K562 (cell line): ENCODE measurements at regions not wholly inside any gene's neighbourhood (a gene's known extent, or its start where the extent isn't known, plus 50 kb on each side); places are given as distances from the start of the nearest gene placed in this dataset.
"Not testable (repeated sequence)": the region's sequence is repeated elsewhere in the genome, so short reads cannot be mapped to it uniquely, and the experiment has no call there.

Source experiments
- ATAC-seq: fragments of 200-7000 bp; cut with Tn5 transposase; 3 replicates; pipeline ENCODE4 v1.9.1; 2020; ENCODE audit warnings: moderate library complexity
- BruUV-seq: library from RNA; stranded (reverse); fragments of 400-500 nt; replicated peaks from 2 replicates; lab custom pipeline; 2021; lab: Mats Ljungman, UMichigan
- CTCF ChIA-PET: fragments of 300-600 bp; formaldehyde crosslinking; extraction: SDS; loops from one replicate; lab custom pipeline; 2021; ENCODE audit warnings: low intra/inter-chr PET ratio; lab: Yijun Ruan, JAX
- POLR2A ChIA-PET: fragments of 300-600, 350-650 bp; sonication (Branson Sonifier 250); formaldehyde crosslinking; extraction: SDS; loops from one replicate; lab custom pipeline; 2021; ENCODE audit warnings: antibody characterized with exemption, inconsistent platforms; lab: Yijun Ruan, JAX
- DNase-seq, 4 experiments: peaks; one replicate each; pipeline versions ENCODE4 v3.0.0 to v3.0.0-alpha.2; 2011 to 2018; ENCODE audit warnings: low spot score in 3 of 4, mixed read lengths in 3 of 4; ENCODE audit errors: extremely low read depth in 1 of 4
- FAIRE-seq: peaks from 2 replicates; lab custom pipeline; 2011; peaks lifted over from hg19 to GRCh38; lab: Jason Lieb, UNC
- H2AFZ ChIP-seq: 2 replicates; pipeline ENCODE4 v1.6.0; 2011; ENCODE audit warnings: low read depth, low read length, control low read depth, inconsistent platforms
- H3K27ac ChIP-seq: fragments of 200-600 bp; 3 replicates; pipeline ENCODE4 v1.8.0; 2011; ENCODE audit warnings: low read depth, mild to moderate bottlenecking, control low read depth, inconsistent platforms, low read length, moderate library complexity, mixed read lengths; ENCODE audit errors: extremely low read depth
- H3K27me3 ChIP-seq, 2 experiments: fragments of 300-600 bp in 1 of 2; 2 replicates in 1 of 2; 3 replicates in 1 of 2; pipeline versions ENCODE4 v1.6.0 to v1.8.0; 2011; ENCODE audit warnings: inconsistent platforms in 2 of 2, low read length in 2 of 2, mild to moderate bottlenecking in 1 of 2, mixed read lengths in 1 of 2, moderate library complexity in 1 of 2; ENCODE audit not compliant: control insufficient read depth in 2 of 2, insufficient read depth in 2 of 2
- H3K36me3 ChIP-seq: fragments of 300-600 bp; 3 replicates; pipeline ENCODE4 v1.8.0; 2011; ENCODE audit warnings: mild to moderate bottlenecking, low read length, inconsistent platforms; ENCODE audit not compliant: control insufficient read depth, insufficient read depth
- H3K4me1 ChIP-seq, 2 experiments: fragments of 200-600 bp in 1 of 2; replicated peaks in 1 of 2; 2 replicates in 1 of 2; 3 replicates in 1 of 2; pipeline versions ENCODE4 v1.5.1 to v1.8.0; 2011; ENCODE audit warnings: inconsistent platforms in 2 of 2, low read length in 2 of 2, mild to moderate bottlenecking in 1 of 2, mixed read lengths in 1 of 2, moderate library complexity in 1 of 2; ENCODE audit not compliant: control insufficient read depth in 2 of 2, insufficient read depth in 2 of 2
- H3K4me2 ChIP-seq: 2 replicates; pipeline ENCODE4 v1.6.1; 2011; ENCODE audit warnings: low read length, control low read depth, inconsistent platforms, mixed read lengths; ENCODE audit not compliant: insufficient read depth
- H3K4me3 ChIP-seq: fragments of 200-600 bp; sonication (generic), shearing (Covaris generic); 2 replicates; pipeline ENCODE4 v1.5.1; 2016; ENCODE audit warnings: control low read depth, inconsistent platforms
- H3K79me2 ChIP-seq: fragments of 200-600 bp; 3 replicates; pipeline ENCODE4 v1.8.0; 2011; ENCODE audit warnings: low read length, inconsistent platforms; ENCODE audit not compliant: control insufficient read depth, insufficient read depth
- H3K9ac ChIP-seq, 2 experiments: 2 replicates each; pipeline versions ENCODE4 v1.6.0 to v1.6.1; 2011; ENCODE audit warnings: low read depth in 2 of 2, low read length in 2 of 2, control low read depth in 1 of 2, inconsistent platforms in 1 of 2, mild to moderate bottlenecking in 1 of 2, mixed read lengths in 1 of 2; ENCODE audit not compliant: insufficient read depth in 1 of 2
- H3K9me1 ChIP-seq: one replicate; pipeline ENCODE4 v1.6.0; 2011; ENCODE audit warnings: inconsistent platforms, mild to moderate bottlenecking, low read length, moderate library complexity; ENCODE audit not compliant: control insufficient read depth, insufficient read depth
- H3K9me3 ChIP-seq: replicated peaks from 2 replicates; pipeline ENCODE4 v1.5.1; 2011; ENCODE audit warnings: low read depth, low read length, inconsistent platforms; ENCODE audit not compliant: control insufficient read depth, insufficient read depth
- H4K20me1 ChIP-seq: replicated peaks from 2 replicates; pipeline ENCODE4 v1.6.1; 2011; ENCODE audit warnings: low read length, inconsistent platforms, mixed read lengths; ENCODE audit not compliant: control insufficient read depth, insufficient read depth
- CHCHD3 ChIP-seq: fragments of 250-450 bp; sonication (Bioruptor Pico); IDR thresholded peaks from 2 replicates; pipeline ENCODE4 v2.1.2; 2022; ENCODE audit warnings: mild to moderate bottlenecking
- FOS ChIP-seq: IDR thresholded peaks from 3 replicates; pipeline ENCODE4 v1.6.1; 2011; ENCODE audit not compliant: insufficient read length; ENCODE audit errors: extremely low read depth
- ZNF395 ChIP-seq: fragments of 200-800 bp; sonication (Bioruptor generic); IDR thresholded peaks from 2 replicates; pipeline ENCODE4 v1.6.1; 2017; ENCODE audit warnings: missing genetic modification characterization, missing compliant biosample characterization
- ZNF79 ChIP-seq: fragments of 250-450 bp; sonication (Bioruptor Pico); IDR thresholded peaks from 2 replicates; pipeline ENCODE4 v1.4.0; 2020; ENCODE audit warnings: low read depth, mild to moderate bottlenecking, moderate library complexity
- WGBS: fragments of 100-300 bp; shearing (Covaris generic); methylation state at CpG from one replicate; pipeline ENCODE4 v1.1.6; 2016; ENCODE audit warnings: low coverage, mixed read lengths; ENCODE audit not compliant: insufficient coverage; ENCODE audit errors: missing lambda C conversion rate; 5-methylcytosine and 5-hydroxymethylcytosine counted together
- in situ Hi-C: fragments of 300-500 bp; cut with MboI; formaldehyde crosslinking; loops from 4 replicates; pipeline ENCODE4 v1.15.0; 2018; ENCODE audit warnings: inconsistent platforms, mixed read lengths
- intact Hi-C: fragments of 100-400 bp; cut with micrococcal nuclease; formaldehyde crosslinking; loops from 2 replicates; pipeline ENCODE4 v1.14.2; 2022
- TF ChIP-seq, protein P1 (sequence below): fragments of 450-650 bp; IDR thresholded peaks from 2 replicates; pipeline ENCODE4 v1.6.1; 2017; ENCODE audit warnings: antibody characterized with exemption

- TF ChIP-seq, protein P1, sequence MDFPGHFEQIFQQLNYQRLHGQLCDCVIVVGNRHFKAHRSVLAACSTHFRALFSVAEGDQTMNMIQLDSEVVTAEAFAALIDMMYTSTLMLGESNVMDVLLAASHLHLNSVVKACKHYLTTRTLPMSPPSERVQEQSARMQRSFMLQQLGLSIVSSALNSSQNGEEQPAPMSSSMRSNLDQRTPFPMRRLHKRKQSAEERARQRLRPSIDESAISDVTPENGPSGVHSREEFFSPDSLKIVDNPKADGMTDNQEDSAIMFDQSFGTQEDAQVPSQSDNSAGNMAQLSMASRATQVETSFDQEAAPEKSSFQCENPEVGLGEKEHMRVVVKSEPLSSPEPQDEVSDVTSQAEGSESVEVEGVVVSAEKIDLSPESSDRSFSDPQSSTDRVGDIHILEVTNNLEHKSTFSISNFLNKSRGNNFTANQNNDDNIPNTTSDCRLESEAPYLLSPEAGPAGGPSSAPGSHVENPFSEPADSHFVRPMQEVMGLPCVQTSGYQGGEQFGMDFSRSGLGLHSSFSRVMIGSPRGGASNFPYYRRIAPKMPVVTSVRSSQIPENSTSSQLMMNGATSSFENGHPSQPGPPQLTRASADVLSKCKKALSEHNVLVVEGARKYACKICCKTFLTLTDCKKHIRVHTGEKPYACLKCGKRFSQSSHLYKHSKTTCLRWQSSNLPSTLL, result no peak
- no peak for TF ChIP-seq ZNF395 (CRISPR knock-in tag)
- TF ChIP-seq FOS, result no peak
- TF ChIP-seq CHCHD3 (CRISPR knock-in tag), result no peak
- TF ChIP-seq ZNF79 (CRISPR knock-in tag), result no peak
Observed at GRCh38 chr17:56000411-56000810, 152.9 kb upstream of the ANKFN1 start (continued).

- H3K4me3 ChIP-seq, H2AFZ ChIP-seq, POLR2A ChIA-PET, intact Hi-C loops, CTCF ChIA-PET, H3K27ac ChIP-seq, H3K36me3 ChIP-seq, BruUV-seq, DNase-seq, FAIRE-seq, H3K79me2 ChIP-seq, H3K9ac ChIP-seq, H4K20me1 ChIP-seq, H3K4me2 ChIP-seq, ATAC-seq, H3K4me1 ChIP-seq, H3K9me3 ChIP-seq, H3K27me3 ChIP-seq, in situ Hi-C loops, H3K9me1 ChIP-seq: not testable (repeated sequence)
- WGBS, result 0% methylated on average over 2 of the region's 8 CpGs
Observed at GRCh38 chr17:56002656-56003055, 150.6 kb upstream of the ANKFN1 start.
